Transverse colon (tissue), 3 donors: ENCODE measurements at regions not wholly inside any gene's neighbourhood (a gene's known extent, or its start where the extent isn't known, plus 50 kb on each side); places are given as distances from the start of the nearest gene placed in this dataset.

Experiments
- EP300 ChIP-seq: sonication (generic); formaldehyde crosslinking; IDR thresholded peaks from one replicate; pipeline ENCODE4 v1.6.1; 2017; ENCODE audit warnings: antibody characterized with exemption, low read depth
- POLR2AphosphoS5 ChIP-seq, 3 donors: sonication (generic); formaldehyde crosslinking; IDR thresholded peaks; one replicate each; pipeline ENCODE4 v1.6.1; 2016; ENCODE audit warnings: antibody characterized with exemption in 3 of 3

DNA sequence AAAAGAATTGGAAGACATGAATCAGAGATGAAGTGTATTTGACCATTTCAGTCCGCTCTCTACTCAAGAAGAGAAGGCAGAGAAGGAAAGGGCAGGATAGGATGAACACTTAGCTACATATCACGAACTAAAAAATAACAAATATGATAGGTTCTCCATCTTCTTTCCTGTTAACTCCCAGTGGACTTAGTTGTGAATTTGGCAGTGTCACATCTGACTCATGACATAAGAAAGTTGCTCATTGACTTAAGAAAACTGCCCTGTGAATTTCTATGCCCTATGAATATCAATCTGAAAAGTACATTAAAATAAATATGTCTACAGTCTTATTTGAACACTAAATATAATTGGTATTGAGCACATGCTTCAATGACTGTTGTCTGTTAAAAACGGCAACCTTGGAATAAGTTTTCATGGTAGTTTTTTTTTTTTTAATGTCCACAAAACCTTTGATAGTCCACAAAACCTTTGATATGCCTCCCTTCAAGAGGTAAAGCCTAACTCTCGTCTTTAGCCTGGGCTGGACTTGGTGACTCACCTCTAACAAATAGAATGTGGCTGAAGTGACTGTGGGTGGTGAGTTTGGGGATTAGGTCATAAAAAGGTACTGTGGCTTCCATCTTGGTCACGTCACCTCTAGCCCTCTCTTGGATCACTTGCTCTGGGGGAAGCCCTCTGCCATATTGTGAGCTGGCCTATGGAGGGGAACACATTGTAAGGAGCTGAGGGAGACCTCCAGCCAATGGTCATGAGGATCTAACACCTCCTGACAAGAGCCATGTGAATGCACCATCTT, 184.7 kb upstream of the S100G start:
- TF ChIP-seq POLR2AphosphoS5 (IDR thresholded peaks at IDR 0.05) (no peak), EP300 (no peak)
